ENCODE measurements at regions not wholly inside any gene's neighbourhood (a gene's known extent, or its start where the extent isn't known, plus 50 kb on each side); places are given as distances from the start of the nearest gene placed in this dataset.

DNA sequence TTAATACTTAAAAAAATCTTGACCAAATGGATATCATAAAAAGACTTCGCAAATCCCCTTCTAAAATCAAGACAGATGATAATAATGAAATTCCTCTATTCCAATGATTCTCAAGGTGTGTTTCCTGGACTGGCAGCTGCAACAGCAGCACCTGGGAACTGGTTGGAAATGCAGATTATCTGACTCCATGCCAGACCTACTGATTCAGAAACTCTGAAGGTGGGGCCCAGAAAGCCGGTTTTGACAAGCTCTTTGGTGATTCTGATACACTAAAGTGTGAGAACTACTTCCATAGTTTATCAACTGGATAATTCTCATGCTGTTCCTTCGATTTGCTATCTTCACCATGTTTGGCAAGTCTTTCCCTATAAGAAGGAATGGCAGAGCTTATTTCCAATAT is 252.1 kb downstream of the COL12A1 start:
- H3K4me3 Mint-ChIP-seq: no peak overlapping the region
- TF ChIP-seq, protein P1, sequence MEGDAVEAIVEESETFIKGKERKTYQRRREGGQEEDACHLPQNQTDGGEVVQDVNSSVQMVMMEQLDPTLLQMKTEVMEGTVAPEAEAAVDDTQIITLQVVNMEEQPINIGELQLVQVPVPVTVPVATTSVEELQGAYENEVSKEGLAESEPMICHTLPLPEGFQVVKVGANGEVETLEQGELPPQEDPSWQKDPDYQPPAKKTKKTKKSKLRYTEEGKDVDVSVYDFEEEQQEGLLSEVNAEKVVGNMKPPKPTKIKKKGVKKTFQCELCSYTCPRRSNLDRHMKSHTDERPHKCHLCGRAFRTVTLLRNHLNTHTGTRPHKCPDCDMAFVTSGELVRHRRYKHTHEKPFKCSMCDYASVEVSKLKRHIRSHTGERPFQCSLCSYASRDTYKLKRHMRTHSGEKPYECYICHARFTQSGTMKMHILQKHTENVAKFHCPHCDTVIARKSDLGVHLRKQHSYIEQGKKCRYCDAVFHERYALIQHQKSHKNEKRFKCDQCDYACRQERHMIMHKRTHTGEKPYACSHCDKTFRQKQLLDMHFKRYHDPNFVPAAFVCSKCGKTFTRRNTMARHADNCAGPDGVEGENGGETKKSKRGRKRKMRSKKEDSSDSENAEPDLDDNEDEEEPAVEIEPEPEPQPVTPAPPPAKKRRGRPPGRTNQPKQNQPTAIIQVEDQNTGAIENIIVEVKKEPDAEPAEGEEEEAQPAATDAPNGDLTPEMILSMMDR (conservative IDR thresholded peaks at IDR 0.05): no peak
- H3K36me3 Mint-ChIP-seq: no peaks in the 10 kb centered on the region
- peaks cover 3% of the 10 kb centered on the region for H3K4me1 Mint-ChIP-seq (ENCODE audit: unreplicated experiment)
- peaks cover 15% of the 10 kb centered on the region for H3K9me3 Mint-ChIP-seq
- DNase-seq (ENCODE audit: extremely low spot score, unreplicated experiment): no peak
- no peaks in the 10 kb centered on the region for H3K27me3 Mint-ChIP-seq
- H3K27ac Mint-ChIP-seq: no peak overlapping the region

DNA sequence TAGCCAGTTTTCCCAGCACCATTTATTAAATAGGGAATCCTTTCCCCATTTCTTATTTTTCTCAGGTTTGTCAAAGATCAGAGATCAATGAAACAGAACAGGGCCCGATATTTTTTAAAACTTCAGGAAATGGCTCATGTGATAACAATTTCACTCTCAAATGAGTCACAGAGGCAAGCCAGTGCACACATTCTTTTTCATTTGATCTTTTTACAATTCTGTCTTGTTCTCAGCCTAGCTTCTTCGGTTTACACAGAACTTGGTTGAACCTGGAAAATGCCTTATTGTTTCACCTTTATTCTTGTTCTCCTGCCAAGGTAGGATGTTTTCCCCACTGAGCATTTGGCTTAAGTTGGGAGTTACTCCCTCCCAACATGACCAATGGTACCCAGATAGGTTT is 258.9 kb downstream of the COL12A1 start:
- H3K4me1 Mint-ChIP-seq (ENCODE audit: unreplicated experiment): no peaks in the 10 kb centered on the region
- no peaks in the 10 kb centered on the region for H3K27me3 Mint-ChIP-seq
- no peak overlapping the region for H3K4me3 Mint-ChIP-seq
- TF ChIP-seq, protein P1 (conservative IDR thresholded peaks at IDR 0.05): no peak
- no peaks in the 10 kb centered on the region for H3K36me3 Mint-ChIP-seq
- no peak overlapping the region for H3K27ac Mint-ChIP-seq
- DNase-seq (ENCODE audit: extremely low spot score, unreplicated experiment): no peak
- no peaks in the 10 kb centered on the region for H3K9me3 Mint-ChIP-seq

DNA sequence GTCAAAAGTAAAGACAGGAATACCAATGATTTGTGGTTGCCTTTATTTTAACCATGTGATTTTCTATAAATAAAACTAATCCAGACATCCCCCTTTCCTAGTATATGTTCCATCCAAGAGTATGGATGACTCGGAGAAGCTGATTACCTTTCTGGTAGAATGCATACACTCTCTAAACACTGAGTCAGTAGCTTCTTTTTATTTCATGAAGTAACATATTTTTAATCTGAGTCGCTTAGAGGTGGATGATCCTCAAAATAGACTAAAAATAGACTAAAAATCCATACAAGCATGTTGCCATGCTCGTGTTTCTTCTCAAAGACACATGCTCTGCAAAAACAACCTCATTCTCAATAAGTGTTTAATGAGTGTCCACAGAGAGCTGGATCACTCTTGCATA is 263.7 kb downstream of the COL12A1 start:
- Mint-ChIP-seq H3K9me3 (no peaks in the 10 kb centered on the region), H3K27ac (no peak overlapping the region), H3K27me3 (no peaks in the 10 kb centered on the region), H3K4me1 (ENCODE audit: unreplicated experiment) (no peaks in the 10 kb centered on the region), H3K4me3 (no peak overlapping the region), H3K36me3 (no peaks in the 10 kb centered on the region)
- DNase-seq (ENCODE audit: extremely low spot score, unreplicated experiment): no peak
- TF ChIP-seq, protein P1 (conservative IDR thresholded peaks at IDR 0.05): no peak

DNA sequence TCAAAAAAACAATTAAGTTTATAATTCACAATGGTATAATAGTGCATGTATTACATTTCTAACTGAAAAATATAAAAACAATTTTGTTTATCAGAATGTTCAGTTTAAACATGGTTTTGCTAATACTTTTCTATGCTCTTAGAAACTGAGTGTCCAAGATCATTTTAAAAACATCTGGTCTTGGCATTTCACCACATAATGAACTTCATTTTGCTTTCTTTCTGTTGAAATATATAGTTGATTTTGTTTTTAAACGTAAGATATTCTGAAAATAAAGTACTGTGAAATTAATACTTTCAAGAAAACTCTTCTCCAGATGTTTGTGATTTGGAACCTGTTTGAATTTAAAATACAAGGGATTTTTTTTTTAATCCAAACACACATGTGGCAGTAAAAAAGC is 264.4 kb downstream of the COL12A1 start:
- Mint-ChIP-seq H3K27ac (no peak overlapping the region), H3K4me1 (ENCODE audit: unreplicated experiment) (no peaks in the 10 kb centered on the region), H3K9me3 (no peaks in the 10 kb centered on the region), H3K4me3 (no peak overlapping the region), H3K27me3 (no peaks in the 10 kb centered on the region), H3K36me3 (no peaks in the 10 kb centered on the region)
- DNase-seq (ENCODE audit: extremely low spot score, unreplicated experiment): no peak
- TF ChIP-seq, protein P1 (conservative IDR thresholded peaks at IDR 0.05): no peak

DNA sequence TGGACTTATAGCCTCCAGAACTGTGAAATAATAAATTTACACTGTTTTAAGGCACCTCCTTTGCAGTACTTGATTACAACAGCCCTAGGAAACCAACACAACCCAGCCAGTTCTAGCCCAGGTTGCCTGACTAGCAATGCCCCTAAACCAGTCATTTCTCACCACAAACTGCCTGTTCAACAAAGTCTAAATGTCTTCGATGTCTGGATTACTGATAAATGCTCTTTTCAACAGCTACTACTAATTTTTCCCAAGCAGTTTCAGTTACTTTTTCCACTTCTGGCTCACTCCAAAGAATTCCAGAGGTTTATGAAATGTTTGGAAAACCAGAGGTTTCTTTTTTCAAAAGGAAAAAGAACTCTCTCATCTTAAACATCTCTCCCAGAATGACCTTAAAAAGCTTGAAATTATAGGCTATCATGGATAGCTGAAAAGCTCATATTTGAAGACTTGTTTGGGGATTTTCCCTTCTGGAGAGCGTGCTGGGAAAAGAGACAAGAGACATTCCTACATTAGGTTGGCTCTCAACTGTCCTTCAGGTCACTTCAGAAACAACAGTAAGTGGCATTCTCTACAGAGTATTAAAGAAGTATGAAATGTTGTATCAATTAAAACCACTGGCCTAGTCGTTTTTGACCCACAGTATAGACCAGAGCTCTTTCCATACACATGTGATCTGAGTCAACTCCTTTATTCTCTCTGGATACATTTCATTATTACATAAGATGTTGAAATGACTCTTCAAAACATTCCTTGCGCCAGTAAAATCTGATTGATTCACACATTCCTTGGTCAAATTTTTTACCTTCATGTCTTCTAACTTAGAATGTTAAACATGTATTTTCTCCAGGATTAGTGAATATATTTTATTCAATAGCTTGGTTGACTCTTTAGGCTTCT is 265.9 kb downstream of the COL12A1 start:
- no peak for DNase-seq (ENCODE audit: extremely low spot score, unreplicated experiment)
- Mint-ChIP-seq H3K4me1 (ENCODE audit: unreplicated experiment) (no peaks in the 10 kb centered on the region), H3K9me3 (no peaks in the 10 kb centered on the region), H3K27me3 (no peaks in the 10 kb centered on the region), H3K36me3 (no peaks in the 10 kb centered on the region), H3K27ac (no peak overlapping the region), H3K4me3 (no peak overlapping the region)
- TF ChIP-seq, protein P1 (conservative IDR thresholded peaks at IDR 0.05): no peak

Data from type B pancreatic cell (in vitro differentiated cells).